Breast epithelium (tissue), 3 donors: ENCODE measurements at regions not wholly inside any gene's neighbourhood (a gene's known extent, or its start where the extent isn't known, plus 50 kb on each side); places are given as distances from the start of the nearest gene placed in this dataset.

Experiments
- CTCF ChIP-seq, 3 donors: fragments of 450-650 bp; IDR thresholded peaks; one replicate each; pipeline ENCODE4 v1.5.1; 2016 to 2017; ENCODE audit warnings: antibody characterized with exemption in 3 of 3, mild to moderate bottlenecking in 3 of 3, moderate library complexity in 3 of 3
- POLR2A ChIP-seq: fragments of 450-650 bp; IDR thresholded peaks from one replicate; pipeline ENCODE4 v1.6.1; 2016; ENCODE audit warnings: antibody characterized with exemption, mild to moderate bottlenecking, moderate library complexity
- POLR2AphosphoS5 ChIP-seq, 3 donors: sonication (generic); formaldehyde crosslinking; IDR thresholded peaks; one replicate each; pipeline ENCODE4 v1.6.1; 2017; ENCODE audit warnings: antibody characterized with exemption in 3 of 3

GRCh38 chr3:26515351-26515750 lies 107.2 kb upstream of the LRRC3B start:
- TF ChIP-seq CTCF (IDR thresholded peaks at IDR 0.05) (no peak), POLR2A (no peak), POLR2AphosphoS5 (IDR thresholded peaks at IDR 0.05) (no peak)
